Right renal pelvis (tissue), 4 donors: ENCODE measurements at regions not wholly inside any gene's neighbourhood (a gene's known extent, or its start where the extent isn't known, plus 50 kb on each side); places are given as distances from the start of the nearest gene placed in this dataset.

ENCODE experiments used
- DNase-seq, 4 donors: peaks; one replicate each; pipeline ENCODE4 v3.0.0-alpha.2; 2013; ENCODE audit warnings: low read depth in 4 of 4, low spot score in 3 of 4, missing footprints in 1 of 4

GRCh38 chr3:3579658-3580057 is 219.6 kb upstream of the LRRN1 start:
- no peak for DNase-seq

- no peak for DNase-seq
Measured at GRCh38 chr3:3578718-3579117, 220.5 kb upstream of the LRRN1 start.

- DNase-seq = no peak
Measured at GRCh38 chr3:3577823-3578222, 221.4 kb upstream of the LRRN1 start.

- DNase-seq = no peak
Measured at GRCh38 chr3:3573341-3573740, 225.9 kb upstream of the LRRN1 start.

- DNase-seq = peak in 1 of 4 donors; percentile 6
Measured at GRCh38 chr3:3560591-3561311, 238.5 kb upstream of the LRRN1 start.

GRCh38 chr3:3559786-3560185 is 239.4 kb upstream of the LRRN1 start:
- DNase-seq = no peak

GRCh38 chr3:3556078-3556477 is 243.2 kb upstream of the LRRN1 start:
- DNase-seq = no peak

- no peak for DNase-seq
Measured at GRCh38 chr3:3553236-3553635, 246.0 kb upstream of the LRRN1 start.

GRCh38 chr3:3552761-3553160 is 246.5 kb upstream of the LRRN1 start:
- no peak for DNase-seq

- DNase-seq = no peak
Measured at GRCh38 chr3:3551981-3552380, 247.2 kb upstream of the LRRN1 start.

GRCh38 chr3:3545360-3545759 is 253.9 kb upstream of the LRRN1 start:
- no peak for DNase-seq

GRCh38 chr3:3538451-3538850 is 260.8 kb upstream of the LRRN1 start:
- no peak for DNase-seq

GRCh38 chr3:3532508-3532907 is 266.7 kb upstream of the LRRN1 start:
- no peak for DNase-seq

- DNase-seq = no peak
Measured at GRCh38 chr3:3531476-3531875, 267.8 kb upstream of the LRRN1 start.

- no peak for DNase-seq
Measured at GRCh38 chr3:3519266-3519665, 280.0 kb upstream of the LRRN1 start.

GRCh38 chr3:3516996-3517395 is 282.2 kb upstream of the LRRN1 start:
- no peak for DNase-seq

GRCh38 chr3:3516384-3516783 is 282.8 kb upstream of the LRRN1 start:
- no peak for DNase-seq

GRCh38 chr3:3509665-3510064 is 289.6 kb upstream of the LRRN1 start:
- no peak for DNase-seq

- DNase-seq = no peak
Measured at GRCh38 chr3:3504686-3505085, 294.5 kb upstream of the LRRN1 start.

GRCh38 chr3:3503411-3503810 is 295.8 kb upstream of the LRRN1 start:
- DNase-seq = no peak

- DNase-seq = no peak
Measured at GRCh38 chr3:3499987-3500386, 299.2 kb upstream of the LRRN1 start.

- no peak for DNase-seq
Measured at GRCh38 chr3:3499012-3499562, 300.1 kb upstream of the LRRN1 start.

- DNase-seq = no peak
Measured at GRCh38 chr3:3495611-3496010, 303.6 kb upstream of the LRRN1 start.
